Esophagus squamous epithelium (tissue), 5 donors: ENCODE measurements at regions not wholly inside any gene's neighbourhood (a gene's known extent, or its start where the extent isn't known, plus 50 kb on each side); places are given as distances from the start of the nearest gene placed in this dataset.
"Not testable (repeated sequence)": the region's sequence is repeated elsewhere in the genome, so short reads cannot be mapped to it uniquely, and the experiment has no call there.

Experiments used
- DNase-seq: peaks from one replicate; lab custom pipeline; 2025; lab: John Stamatoyannopoulos, UW
- H3K27ac ChIP-seq, 4 donors: fragments of 200-600 bp; sonication (generic); one replicate each; pipeline ENCODE4 v1.5.1; 2016 to 2019; ENCODE audit warnings: mild to moderate bottlenecking in 1 of 4
- H3K27me3 ChIP-seq, 4 donors: fragments of 200-600 bp; sonication (generic); 1 replicate in 3 of 4; 2 replicates in 1 of 4; pipeline versions ENCODE4 v1.5.1 to v1.6.0; 2017 to 2021; ENCODE audit warnings: antibody characterized with exemption in 1 of 4
- H3K36me3 ChIP-seq, 3 donors: fragments of 200-600 bp; sonication (generic); one replicate each; pipeline ENCODE4 v1.5.1; 2016 to 2019
- H3K4me1 ChIP-seq, 3 donors: fragments of 200-600 bp; sonication (generic); one replicate each; pipeline ENCODE4 v1.5.1; 2017 to 2019
- H3K4me3 ChIP-seq, 4 donors: fragments of 200-600 bp; sonication (generic); 1 replicate in 3 of 4; 2 replicates in 1 of 4; pipeline ENCODE4 v1.5.1; 2016 to 2019; ENCODE audit warnings: mild to moderate bottlenecking in 2 of 4, moderate library complexity in 1 of 4
- H3K9me3 ChIP-seq, 3 donors: fragments of 200-600 bp; sonication (generic); one replicate each; pipeline ENCODE4 v1.5.1; 2016 to 2019
- CTCF ChIP-seq, 6 experiments: fragments of 450-650 bp in 4 of 6; fragments of 200-600 bp in 2 of 6; sonication (generic) in 2 of 6; IDR thresholded peaks; one replicate each; pipeline ENCODE4 v1.5.1; 2016 to 2019; ENCODE audit warnings: antibody characterized with exemption in 6 of 6, mild to moderate bottlenecking in 4 of 6, moderate library complexity in 4 of 6
- POLR2A ChIP-seq, 4 donors: fragments of 450-650 bp; IDR thresholded peaks; one replicate each; pipeline ENCODE4 v1.6.1; 2017; ENCODE audit warnings: antibody characterized with exemption in 4 of 4, mild to moderate bottlenecking in 4 of 4, moderate library complexity in 3 of 4
- WGBS, 2 donors: methylation state at CpG; one replicate each; pipeline ENCODE4 v1.1.5; 2018; 5-methylcytosine and 5-hydroxymethylcytosine counted together
- intact Hi-C: fragments of 100-400 bp; cut with DNase I; formaldehyde crosslinking; loops from one replicate; pipeline ENCODE4 v1.15.0; 2022
- donor health status: DM: yes; HTN: yes; CAD: no.

DNA sequence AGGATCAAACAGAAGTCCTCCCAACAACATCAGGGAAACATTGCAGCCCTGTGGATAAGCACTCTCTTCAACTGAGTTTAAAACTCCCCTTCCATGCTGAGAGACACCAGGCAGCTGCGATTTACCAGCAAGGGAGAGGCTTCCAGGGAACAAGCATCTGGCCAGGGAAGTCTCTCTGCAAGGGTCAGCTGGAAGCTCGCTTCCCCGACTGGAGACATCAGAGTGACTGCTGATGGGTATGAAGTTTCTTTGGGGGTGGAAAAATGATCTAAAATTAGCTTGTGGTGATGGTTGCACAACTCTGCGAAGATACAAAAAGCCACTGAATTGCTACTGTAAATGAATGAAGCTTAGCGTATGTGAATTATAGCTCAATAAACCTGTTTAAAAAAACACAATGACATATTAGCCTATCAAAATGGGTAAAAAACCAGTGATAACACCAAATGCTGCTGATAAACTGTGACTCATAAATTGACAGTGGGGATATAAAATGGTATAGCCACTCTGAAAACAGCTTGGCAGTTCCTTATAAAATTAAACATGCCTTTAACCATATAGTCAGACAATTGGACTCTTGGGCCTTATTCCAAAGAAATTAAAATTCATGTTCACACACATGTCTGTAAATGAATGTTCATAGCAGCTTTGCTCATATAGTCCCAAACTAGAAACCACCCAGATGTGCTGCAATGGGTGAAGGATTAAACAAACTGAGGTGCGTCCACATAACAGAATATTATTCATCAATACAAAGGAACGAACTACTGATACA lies 1082.0 kb downstream of the SOCS6 start:
- Histone ChIP-seq H3K4me1 (no peaks in the 10 kb centered on the region), H3K4me3 (no peak overlapping the region), H3K9me3 (peaks cover 0 to 20% (median 0%) of the 10 kb centered on the region in 3 donors), H3K27ac (no peak overlapping the region), H3K36me3 (no peaks in the 10 kb centered on the region), H3K27me3 (no peaks in the 10 kb centered on the region)
- no peak for DNase-seq
- TF ChIP-seq CTCF (IDR thresholded peaks at IDR 0.05) (no peak), POLR2A (IDR thresholded peaks at IDR 0.05) (no peak)
- intact Hi-C loops: no loop called here
- 53 to 65% methylated on average over 7 of the region's 7 CpGs for WGBS, 2 donors

DNA sequence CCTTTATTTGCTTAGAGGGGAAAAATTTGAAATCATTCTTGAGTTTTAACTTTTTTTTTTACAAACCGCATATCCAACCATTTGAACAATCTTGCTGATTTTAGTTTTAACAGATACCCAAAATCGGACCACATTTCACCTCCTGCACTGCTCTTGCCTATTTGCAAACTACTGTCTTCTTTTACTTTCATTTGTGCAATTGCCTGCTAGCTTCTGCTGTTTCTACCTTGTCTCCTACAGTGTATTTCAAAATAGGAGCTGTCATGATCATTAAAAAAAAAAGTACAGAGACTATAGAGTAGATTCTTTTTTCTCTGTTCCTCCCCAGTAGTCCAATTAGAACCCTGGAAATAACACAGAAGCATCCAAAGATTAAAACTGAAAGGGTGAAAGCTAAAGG lies 1081.2 kb downstream of the SOCS6 start:
- Histone ChIP-seq H3K4me3 (no peak overlapping the region), H3K27me3 (no peaks in the 10 kb centered on the region), H3K27ac (no peak overlapping the region), H3K4me1 (no peaks in the 10 kb centered on the region), H3K36me3 (no peaks in the 10 kb centered on the region), H3K9me3 (peaks cover 0 to 20% (median 0%) of the 10 kb centered on the region in 3 donors)
- WGBS, 2 donors: 71 to 73% methylated on average over 2 of the region's 2 CpGs
- intact Hi-C loops: no loop called here
- TF ChIP-seq POLR2A (IDR thresholded peaks at IDR 0.05) (no peak), CTCF (IDR thresholded peaks at IDR 0.05) (no peak)
- DNase-seq: no peak

DNA sequence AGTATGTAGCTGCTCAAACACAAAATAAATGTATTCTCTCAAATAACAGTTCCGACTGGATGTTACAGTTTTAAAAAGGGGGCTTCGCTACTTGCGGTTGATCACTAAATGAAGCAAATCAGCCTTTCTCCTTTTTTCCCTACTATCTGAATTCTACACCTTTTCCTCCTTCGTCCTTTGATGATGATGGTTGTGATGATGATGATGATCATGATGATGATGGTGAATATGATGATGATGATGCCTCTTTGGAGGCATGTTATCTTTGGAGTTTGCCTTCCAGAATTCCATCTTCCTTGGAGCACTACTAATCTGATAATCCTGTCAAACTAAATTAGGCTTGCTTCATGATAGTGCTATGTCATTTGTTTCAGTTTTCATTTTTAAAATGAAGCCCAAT lies 1073.3 kb downstream of the SOCS6 start:
- no peaks in the 10 kb centered on the region for H3K36me3 ChIP-seq
- peaks cover 0 to 14% (median 0%) of the 10 kb centered on the region in 3 donors for H3K9me3 ChIP-seq
- DNase-seq: no peak
- H3K4me1 ChIP-seq: no peaks in the 10 kb centered on the region
- intact Hi-C loops: no loop called here
- H3K27me3 ChIP-seq: no peaks in the 10 kb centered on the region
- H3K27ac ChIP-seq: no peak overlapping the region
- 79 to 80% methylated on average over 4 of the region's 4 CpGs for WGBS, 2 donors
- no peak for TF ChIP-seq CTCF (IDR thresholded peaks at IDR 0.05)
- TF ChIP-seq POLR2A (IDR thresholded peaks at IDR 0.05): no peak
- H3K4me3 ChIP-seq: no peak overlapping the region

- H3K4me1 ChIP-seq, H3K4me3 ChIP-seq, H3K27me3 ChIP-seq, intact Hi-C loops, H3K36me3 ChIP-seq, DNase-seq, H3K9me3 ChIP-seq, H3K27ac ChIP-seq: not testable (repeated sequence)
- WGBS, 2 donors: 88 to 100% methylated on average over 1 to 3 of the region's 3 CpGs
These were observed 1066.8 kb downstream of the SOCS6 start for GRCh38 chr18:71355599-71355998.

- DNase-seq: no peak
- intact Hi-C loops: no loop called here
- Histone ChIP-seq H3K27ac (no peak overlapping the region), H3K27me3 (no peaks in the 10 kb centered on the region), H3K4me3 (no peak overlapping the region), H3K9me3 (no peaks in the 10 kb centered on the region), H3K36me3 (no peaks in the 10 kb centered on the region), H3K4me1 (no peaks in the 10 kb centered on the region)
- WGBS, 2 donors: 68 to 69% methylated on average over 1 of the region's 1 CpG
- TF ChIP-seq POLR2A (IDR thresholded peaks at IDR 0.05) (no peak), CTCF (IDR thresholded peaks at IDR 0.05) (no peak)
These were observed 1063.8 kb downstream of the SOCS6 start for GRCh38 chr18:71352618-71353017.
